Activated CD4-positive, alpha-beta T cell treated with anti-CD3 and anti-CD28 coated beads, Interleukin-2, amount 10 ng/mL, durations not matched to agents 24 days and 14 days (primary cell): ENCODE measurements at regions not wholly inside any gene's neighbourhood (a gene's known extent, or its start where the extent isn't known, plus 50 kb on each side); places are given as distances from the start of the nearest gene placed in this dataset.
"Not testable (repeated sequence)": the region's sequence is repeated elsewhere in the genome, so short reads cannot be mapped to it uniquely, and the experiment has no call there.

Experiments used
- DNase-seq: peaks from one replicate; pipeline ENCODE4 v3.0.0; 2022
- H3K27ac Mint-ChIP-seq: one replicate; pipeline ENCODE4 v1.8.0; 2022; ENCODE audit warnings: mild to moderate bottlenecking, mixed read lengths
- H3K27me3 Mint-ChIP-seq: one replicate; pipeline ENCODE4 v1.8.0; 2022; ENCODE audit warnings: mixed read lengths
- H3K36me3 Mint-ChIP-seq: one replicate; pipeline ENCODE4 v1.8.0; 2022; ENCODE audit warnings: low read depth, mild to moderate bottlenecking, mixed read lengths
- H3K4me1 Mint-ChIP-seq: one replicate; pipeline ENCODE4 v1.8.0; 2021; ENCODE audit warnings: mixed read lengths
- H3K4me3 Mint-ChIP-seq: one replicate; pipeline ENCODE4 v1.8.0; 2022; ENCODE audit warnings: mild to moderate bottlenecking, moderate library complexity, mixed read lengths
- H3K9me3 Mint-ChIP-seq: one replicate; pipeline ENCODE4 v1.8.0; 2021; ENCODE audit warnings: mixed read lengths
- intact Hi-C: fragments of 100-400 bp; cut with micrococcal nuclease; formaldehyde crosslinking; loops from one replicate; pipeline ENCODE4 v1.15.1; 2023

DNA sequence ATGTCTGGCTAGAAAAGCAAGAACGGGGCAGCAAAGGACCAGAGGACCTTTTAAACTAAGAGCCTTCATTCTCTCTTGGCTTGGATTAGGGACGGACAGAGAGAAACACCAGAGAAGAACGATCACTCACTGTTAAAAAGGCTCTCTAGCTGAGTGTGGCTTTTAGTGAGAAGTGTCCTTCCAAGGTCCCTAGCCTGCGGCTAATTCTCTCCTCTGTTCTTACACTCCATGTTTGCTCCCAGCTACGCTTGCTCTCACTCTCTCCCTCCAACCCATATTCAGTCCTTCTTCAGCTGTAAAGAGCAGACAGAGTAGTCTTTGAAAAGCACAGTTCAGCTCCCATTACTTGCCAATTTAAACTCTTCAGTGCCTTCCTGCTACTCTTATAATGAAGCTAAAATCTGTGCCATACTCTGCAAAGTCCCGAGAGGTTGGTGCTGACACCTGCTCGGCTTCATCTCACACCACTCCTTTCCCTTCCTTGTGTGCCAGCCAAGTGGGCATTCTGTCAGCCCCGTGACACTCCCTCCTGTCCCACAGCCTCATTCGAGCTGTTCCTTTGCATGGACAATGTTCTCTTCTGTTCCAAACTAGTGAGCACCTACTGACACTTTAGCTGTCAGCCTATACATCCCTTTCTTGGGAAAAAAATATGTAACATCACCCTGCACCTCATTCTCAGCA lies 136.0 kb downstream of the ATP6V0E2 start:
- H3K4me1 Mint-ChIP-seq, H3K4me3 Mint-ChIP-seq, H3K9me3 Mint-ChIP-seq, DNase-seq, H3K27ac Mint-ChIP-seq, H3K27me3 Mint-ChIP-seq, H3K36me3 Mint-ChIP-seq, intact Hi-C loops: not testable (repeated sequence)

DNA sequence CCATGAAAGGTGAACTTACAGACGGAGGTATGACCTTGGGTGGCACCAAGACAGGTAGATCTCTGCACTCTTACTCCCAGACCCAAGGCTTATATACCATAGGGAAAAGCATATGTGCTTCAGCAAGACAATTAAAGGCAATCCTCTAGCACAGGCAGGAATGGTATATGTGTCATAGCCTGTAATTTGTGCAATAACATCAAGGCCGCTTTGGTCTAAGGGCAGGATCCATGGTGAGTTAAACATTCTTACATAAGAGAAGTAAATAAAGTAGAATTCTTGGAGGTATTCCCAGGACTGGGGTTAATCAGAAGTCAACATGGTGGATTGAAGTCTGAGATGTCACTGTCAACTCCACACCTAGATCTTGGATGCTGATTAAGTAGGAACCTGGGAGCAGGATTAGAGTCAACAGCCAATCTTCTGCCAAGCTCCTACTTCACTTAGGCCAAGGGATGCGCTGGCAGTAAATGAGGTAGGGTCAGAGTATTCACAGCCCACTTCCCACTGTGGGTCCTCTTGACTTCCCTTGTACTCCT lies 143.0 kb downstream of the ATP6V0E2 start:
- H3K9me3 Mint-ChIP-seq, intact Hi-C loops, H3K36me3 Mint-ChIP-seq, H3K27ac Mint-ChIP-seq, H3K27me3 Mint-ChIP-seq, DNase-seq, H3K4me3 Mint-ChIP-seq, H3K4me1 Mint-ChIP-seq: not testable (repeated sequence)

DNA sequence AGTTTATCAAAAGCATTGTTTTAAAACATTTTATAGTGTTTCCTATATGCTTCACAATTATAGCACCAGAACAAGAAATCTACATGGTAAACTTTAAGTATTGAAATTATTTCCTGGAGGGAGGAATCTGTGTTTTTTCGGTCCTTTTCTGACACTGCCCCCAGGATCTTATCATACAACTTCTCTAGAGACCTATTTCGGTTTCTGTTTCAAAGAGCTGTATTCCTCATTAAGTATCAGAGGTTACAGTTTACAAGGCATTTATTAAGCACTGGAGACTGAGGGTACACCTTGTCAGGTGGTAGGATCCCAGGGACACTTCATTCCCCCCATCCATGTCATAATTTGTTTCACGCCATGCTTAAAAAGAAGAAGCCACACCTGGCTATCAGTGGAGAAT lies 146.4 kb downstream of the ATP6V0E2 start:
- H3K36me3 Mint-ChIP-seq, H3K4me3 Mint-ChIP-seq, intact Hi-C loops, H3K27ac Mint-ChIP-seq, H3K9me3 Mint-ChIP-seq, DNase-seq, H3K27me3 Mint-ChIP-seq, H3K4me1 Mint-ChIP-seq: not testable (repeated sequence)

GRCh38 chr7:150024550-150025490 lies 151.1 kb downstream of the ATP6V0E2 start:
- H3K4me1 Mint-ChIP-seq, H3K27me3 Mint-ChIP-seq, DNase-seq, H3K36me3 Mint-ChIP-seq, H3K9me3 Mint-ChIP-seq, H3K4me3 Mint-ChIP-seq, H3K27ac Mint-ChIP-seq, intact Hi-C loops: not testable (repeated sequence)

GRCh38 chr7:150025802-150026201 lies 152.0 kb downstream of the ATP6V0E2 start:
- H3K27me3 Mint-ChIP-seq, H3K36me3 Mint-ChIP-seq, H3K27ac Mint-ChIP-seq, H3K4me1 Mint-ChIP-seq, DNase-seq, H3K4me3 Mint-ChIP-seq, intact Hi-C loops, H3K9me3 Mint-ChIP-seq: not testable (repeated sequence)

GRCh38 chr7:150028344-150029012 lies 154.7 kb downstream of the ATP6V0E2 start:
- H3K27ac Mint-ChIP-seq, intact Hi-C loops, H3K4me3 Mint-ChIP-seq, H3K27me3 Mint-ChIP-seq, DNase-seq, H3K36me3 Mint-ChIP-seq, H3K4me1 Mint-ChIP-seq, H3K9me3 Mint-ChIP-seq: not testable (repeated sequence)

GRCh38 chr7:150029013-150029389 lies 155.2 kb downstream of the ATP6V0E2 start:
- H3K9me3 Mint-ChIP-seq, H3K27ac Mint-ChIP-seq, DNase-seq, H3K4me1 Mint-ChIP-seq, H3K36me3 Mint-ChIP-seq, H3K27me3 Mint-ChIP-seq, intact Hi-C loops, H3K4me3 Mint-ChIP-seq: not testable (repeated sequence)

- DNase-seq, H3K36me3 Mint-ChIP-seq, H3K4me1 Mint-ChIP-seq, intact Hi-C loops, H3K4me3 Mint-ChIP-seq, H3K27ac Mint-ChIP-seq, H3K9me3 Mint-ChIP-seq, H3K27me3 Mint-ChIP-seq: not testable (repeated sequence)
Measured at GRCh38 chr7:150031733-150032132, 158.0 kb downstream of the ATP6V0E2 start.

DNA sequence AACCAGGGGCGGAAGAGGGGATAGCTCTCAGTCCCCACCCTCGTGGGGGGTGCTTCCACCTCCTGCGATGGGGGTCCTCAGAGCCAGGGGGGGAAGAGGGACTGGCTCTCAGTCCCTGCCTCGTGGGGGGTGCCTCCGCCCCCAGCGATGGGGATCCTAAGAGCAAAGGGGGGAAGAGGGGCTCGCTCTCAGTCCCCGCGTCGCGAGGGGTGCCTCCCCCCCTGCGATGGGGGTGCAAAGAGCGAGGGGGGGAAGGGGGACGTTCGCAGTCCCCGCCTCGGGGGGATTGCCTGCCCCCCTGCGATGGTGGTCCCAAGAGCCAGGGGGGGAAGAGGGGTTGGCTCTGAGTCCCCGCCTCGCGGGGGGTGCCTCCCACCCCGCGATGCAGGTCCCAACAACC lies 159.9 kb downstream of the ATP6V0E2 start:
- H3K4me1 Mint-ChIP-seq, H3K36me3 Mint-ChIP-seq, H3K9me3 Mint-ChIP-seq, DNase-seq, H3K27me3 Mint-ChIP-seq, H3K4me3 Mint-ChIP-seq, H3K27ac Mint-ChIP-seq, intact Hi-C loops: not testable (repeated sequence)

- H3K9me3 Mint-ChIP-seq, DNase-seq, H3K4me3 Mint-ChIP-seq, H3K27me3 Mint-ChIP-seq, H3K36me3 Mint-ChIP-seq, H3K4me1 Mint-ChIP-seq, H3K27ac Mint-ChIP-seq, intact Hi-C loops: not testable (repeated sequence)
Measured at GRCh38 chr7:150035769-150036168, 162.0 kb downstream of the ATP6V0E2 start.

GRCh38 chr7:150039061-150039460 lies 165.3 kb downstream of the ATP6V0E2 start:
- H3K4me1 Mint-ChIP-seq, H3K27me3 Mint-ChIP-seq, H3K4me3 Mint-ChIP-seq, H3K9me3 Mint-ChIP-seq, intact Hi-C loops, H3K27ac Mint-ChIP-seq, H3K36me3 Mint-ChIP-seq, DNase-seq: not testable (repeated sequence)

DNA sequence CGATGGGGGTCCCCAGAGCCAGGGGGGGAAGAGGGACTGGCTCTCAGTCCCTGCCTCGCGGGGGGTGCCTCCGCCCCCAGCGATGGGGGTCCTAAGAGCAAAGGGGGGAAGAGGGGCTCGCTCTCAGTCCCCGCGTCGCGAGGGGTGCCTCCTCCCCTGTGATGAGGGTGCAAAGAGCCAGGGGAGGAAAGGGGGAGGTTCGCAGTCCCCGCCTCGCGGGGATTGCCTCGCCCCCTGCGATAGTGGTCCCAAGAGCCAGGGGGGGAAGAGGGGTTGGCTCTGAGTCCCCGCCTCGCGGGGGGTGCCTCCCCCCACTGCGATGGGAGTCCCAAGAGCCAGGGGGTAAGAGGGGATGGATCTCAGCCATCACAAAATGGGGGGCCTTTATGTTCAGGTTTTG lies 168.5 kb downstream of the ATP6V0E2 start:
- not testable (repeated sequence) for DNase-seq, H3K4me1 Mint-ChIP-seq, H3K4me3 Mint-ChIP-seq, H3K27ac Mint-ChIP-seq, H3K9me3 Mint-ChIP-seq, H3K36me3 Mint-ChIP-seq
- peaks cover 23% of the 10 kb centered on the region for H3K27me3 Mint-ChIP-seq
- intact Hi-C loops, result loop anchor here (10.0 kb wide), 1 partner anchor 157 kb away; no protein-coding TSS in a partner anchor

DNA sequence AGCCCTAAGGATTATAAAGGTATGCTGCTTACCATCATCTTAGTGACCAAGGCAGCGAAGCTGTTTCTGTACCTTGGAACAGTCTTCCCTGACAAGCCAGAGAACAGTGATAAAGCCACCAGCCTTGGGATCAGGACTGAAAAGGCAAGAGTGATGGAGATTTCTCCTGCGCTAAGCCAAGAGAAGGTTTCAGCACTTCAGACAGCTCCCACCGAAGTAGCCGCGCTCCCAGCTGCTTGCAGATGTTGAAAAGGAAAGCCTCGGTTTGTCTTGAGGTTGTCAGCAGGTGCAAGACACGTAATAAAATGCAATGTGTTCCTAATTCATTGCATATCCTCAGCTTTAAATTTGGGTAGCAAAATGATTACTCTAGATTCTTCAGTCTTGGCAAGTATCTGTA lies 171.0 kb downstream of the ATP6V0E2 start:
- not testable (repeated sequence) for H3K4me3 Mint-ChIP-seq

GRCh38 chr7:150045596-150045995 lies 171.8 kb downstream of the ATP6V0E2 start:
- H3K27me3 Mint-ChIP-seq, result peaks cover 36% of the 10 kb centered on the region
- not testable (repeated sequence) for H3K27ac Mint-ChIP-seq, H3K9me3 Mint-ChIP-seq, H3K4me3 Mint-ChIP-seq, H3K36me3 Mint-ChIP-seq, H3K4me1 Mint-ChIP-seq, DNase-seq
- intact Hi-C loops, result loop anchor here (10.0 kb wide), 1 partner anchor 161 kb away; no protein-coding TSS in a partner anchor

More for the DNA sequence above, 171.0 kb downstream of the ATP6V0E2 start:
- not testable (repeated sequence) for H3K36me3 Mint-ChIP-seq, H3K9me3 Mint-ChIP-seq, H3K4me1 Mint-ChIP-seq, H3K27ac Mint-ChIP-seq
- intact Hi-C loops, result loop anchor here (10.0 kb wide), 1 partner anchor 160 kb away; no protein-coding TSS in a partner anchor
- peaks cover 32% of the 10 kb centered on the region for H3K27me3 Mint-ChIP-seq
- DNase-seq, result peak; percentile 80
